HEK293 (cell line): ENCODE measurements at regions not wholly inside any gene's neighbourhood (a gene's known extent, or its start where the extent isn't known, plus 50 kb on each side); places are given as distances from the start of the nearest gene placed in this dataset.

Source experiments
- CTCF ChIA-PET: fragments of 350-600 bp; formaldehyde crosslinking; extraction: SDS; loops from one replicate; lab custom pipeline; 2021; ENCODE audit warnings: antibody characterized with exemption; lab: Yijun Ruan, JAX
- POLR2A ChIA-PET: fragments of 300-600 bp; formaldehyde crosslinking; extraction: SDS; loops from one replicate; lab custom pipeline; 2020; ENCODE audit warnings: antibody characterized with exemption, inconsistent platforms; lab: Yijun Ruan, JAX
- H3K27ac ChIP-seq: fragments of 200-500 bp; sonication (Bioruptor generic); 2 replicates; pipeline ENCODE4 v1.5.1; 2014; ENCODE audit warnings: low read depth, low read length, control low read depth, inconsistent platforms; ENCODE audit errors: extremely low read depth
- H3K36me3 ChIP-seq, 2 experiments: fragments of 200-500 bp in 1 of 2; sonication (Bioruptor generic) in 1 of 2; 1 replicate in 1 of 2; 2 replicates in 1 of 2; pipeline ENCODE4 v1.5.1; 2014 to 2017; ENCODE audit warnings: inconsistent platforms in 2 of 2, low read length in 2 of 2; ENCODE audit not compliant: control insufficient read depth in 2 of 2, insufficient read depth in 1 of 2
- H3K4me1 ChIP-seq: fragments of 200-500 bp; sonication (Bioruptor generic); 2 replicates; pipeline ENCODE4 v1.5.1; 2014; ENCODE audit warnings: mild to moderate bottlenecking, low read length, inconsistent platforms; ENCODE audit not compliant: control insufficient read depth, insufficient read depth
- H3K4me3 ChIP-seq: 2 replicates; pipeline ENCODE4 v1.5.1; 2011; ENCODE audit warnings: low read depth, mild to moderate bottlenecking, control low read depth, low read length, moderate library complexity
- H3K9me3 ChIP-seq: fragments of 200-500 bp; sonication (Bioruptor generic); 2 replicates; pipeline ENCODE4 v1.5.1; 2014; ENCODE audit warnings: low read depth, low read length, inconsistent platforms; ENCODE audit not compliant: control insufficient read depth, insufficient read depth
- GLI2 ChIP-seq: fragments of 450-650 bp; formaldehyde crosslinking; IDR thresholded peaks from 2 replicates; pipeline ENCODE4; 2017; ENCODE audit warnings: missing biosample characterization, missing genetic modification characterization, low read depth, borderline replicate concordance
- GLIS1 ChIP-seq: fragments of 450-650 bp; formaldehyde crosslinking; IDR thresholded peaks from 2 replicates; pipeline ENCODE4 v1.5.1; 2016; ENCODE audit warnings: missing biosample characterization, missing genetic modification characterization
- HOXD13 ChIP-seq: sonication (generic); formaldehyde crosslinking; IDR thresholded peaks from 2 replicates; pipeline ENCODE4 v1.8.0; 2022; ENCODE audit warnings: missing genetic modification reagents, borderline replicate concordance
- KLF1 ChIP-seq: fragments of 450-650 bp; formaldehyde crosslinking; IDR thresholded peaks from 2 replicates; pipeline ENCODE4 v1.5.1; 2016; ENCODE audit warnings: missing biosample characterization, missing genetic modification characterization
- KLF7 ChIP-seq: fragments of 450-650 bp; formaldehyde crosslinking; IDR thresholded peaks from 2 replicates; pipeline ENCODE4 v1.5.1; 2016; ENCODE audit warnings: missing biosample characterization, missing genetic modification characterization, borderline replicate concordance
- MYNN ChIP-seq: fragments of 450-650 bp; formaldehyde crosslinking; IDR thresholded peaks from 2 replicates; pipeline ENCODE4 v1.5.1; 2016; ENCODE audit warnings: missing biosample characterization, missing genetic modification characterization, borderline replicate concordance
- SP2 ChIP-seq: fragments of 450-650 bp; formaldehyde crosslinking; IDR thresholded peaks from 2 replicates; pipeline ENCODE4 v1.5.1; 2016; ENCODE audit warnings: missing biosample characterization, missing genetic modification characterization
- WT1 ChIP-seq: fragments of 450-650 bp; formaldehyde crosslinking; IDR thresholded peaks from 2 replicates; pipeline ENCODE4 v1.5.1; 2016; ENCODE audit warnings: missing biosample characterization, missing genetic modification characterization
- YY2 ChIP-seq: fragments of 450-650 bp; formaldehyde crosslinking; IDR thresholded peaks from 2 replicates; pipeline ENCODE4 v1.5.1; 2016; ENCODE audit warnings: missing biosample characterization, missing genetic modification characterization
- ZIC2 ChIP-seq: fragments of 450-650 bp; formaldehyde crosslinking; IDR thresholded peaks from 2 replicates; pipeline ENCODE4 v1.5.1; 2016; ENCODE audit warnings: missing biosample characterization, missing genetic modification characterization
- ZNF132 ChIP-seq: fragments of 450-650 bp; formaldehyde crosslinking; IDR thresholded peaks from 2 replicates; pipeline ENCODE4 v1.5.1; 2017; ENCODE audit warnings: missing biosample characterization, missing genetic modification characterization, borderline replicate concordance
- ZNF221 ChIP-seq: fragments of 450-650 bp; formaldehyde crosslinking; IDR thresholded peaks from 2 replicates; pipeline ENCODE4 v1.5.1; 2017; ENCODE audit warnings: missing biosample characterization, missing genetic modification characterization, borderline replicate concordance
- ZNF394 ChIP-seq: fragments of 450-650 bp; formaldehyde crosslinking; IDR thresholded peaks from 2 replicates; pipeline ENCODE4 v1.5.1; 2016; ENCODE audit warnings: missing biosample characterization, missing genetic modification characterization, mild to moderate bottlenecking, moderate library complexity, borderline replicate concordance
- ZNF433 ChIP-seq: fragments of 450-650 bp; formaldehyde crosslinking; IDR thresholded peaks from 2 replicates; pipeline ENCODE4 v1.5.1; 2016; ENCODE audit warnings: missing biosample characterization, missing genetic modification characterization, low read depth
- ZNF561 ChIP-seq: fragments of 450-650 bp; IDR thresholded peaks from 2 replicates; pipeline ENCODE4 v1.5.1; 2018; ENCODE audit warnings: missing biosample characterization, missing genetic modification characterization, borderline replicate concordance
- ZNF629 ChIP-seq: fragments of 450-650 bp; formaldehyde crosslinking; IDR thresholded peaks from 2 replicates; pipeline ENCODE4 v1.5.1; 2017; ENCODE audit warnings: missing biosample characterization, missing genetic modification characterization
- ZNF785 ChIP-seq: fragments of 450-650 bp; formaldehyde crosslinking; IDR thresholded peaks from 2 replicates; pipeline ENCODE4 v1.5.1; 2016; ENCODE audit warnings: missing biosample characterization, missing genetic modification characterization
- ZNF792 ChIP-seq: fragments of 450-650 bp; formaldehyde crosslinking; IDR thresholded peaks from 2 replicates; pipeline ENCODE4 v1.5.1; 2016; ENCODE audit warnings: missing biosample characterization, missing genetic modification characterization
- ZNF843 ChIP-seq: fragments of 450-650 bp; formaldehyde crosslinking; IDR thresholded peaks from 2 replicates; pipeline ENCODE4 v1.5.1; 2016; ENCODE audit warnings: missing biosample characterization, missing genetic modification characterization
- TF ChIP-seq, protein P1 (sequence below): fragments of 450-650 bp; IDR thresholded peaks from 2 replicates; pipeline ENCODE4 v1.5.1; 2018; ENCODE audit warnings: missing biosample characterization, missing genetic modification characterization
- TF ChIP-seq, protein P2 (sequence below): fragments of 450-650 bp; formaldehyde crosslinking; IDR thresholded peaks from 2 replicates; pipeline ENCODE4 v1.5.1; 2016; ENCODE audit warnings: missing biosample characterization, missing genetic modification characterization
- TF ChIP-seq, protein P3 (sequence below): fragments of 450-650 bp; formaldehyde crosslinking; IDR thresholded peaks from 2 replicates; pipeline ENCODE4 v1.5.1; 2016; ENCODE audit warnings: missing biosample characterization, missing genetic modification characterization, low read depth
- TF ChIP-seq, protein P4 (sequence below): fragments of 450-650 bp; formaldehyde crosslinking; IDR thresholded peaks from 2 replicates; pipeline ENCODE4 v1.5.1; 2016; ENCODE audit warnings: missing biosample characterization, missing genetic modification characterization, low read depth
- TF ChIP-seq, protein P5 (sequence below): fragments of 450-650 bp; formaldehyde crosslinking; IDR thresholded peaks from 2 replicates; pipeline ENCODE4 v1.5.1; 2017; ENCODE audit warnings: missing biosample characterization, missing genetic modification characterization

DNA sequence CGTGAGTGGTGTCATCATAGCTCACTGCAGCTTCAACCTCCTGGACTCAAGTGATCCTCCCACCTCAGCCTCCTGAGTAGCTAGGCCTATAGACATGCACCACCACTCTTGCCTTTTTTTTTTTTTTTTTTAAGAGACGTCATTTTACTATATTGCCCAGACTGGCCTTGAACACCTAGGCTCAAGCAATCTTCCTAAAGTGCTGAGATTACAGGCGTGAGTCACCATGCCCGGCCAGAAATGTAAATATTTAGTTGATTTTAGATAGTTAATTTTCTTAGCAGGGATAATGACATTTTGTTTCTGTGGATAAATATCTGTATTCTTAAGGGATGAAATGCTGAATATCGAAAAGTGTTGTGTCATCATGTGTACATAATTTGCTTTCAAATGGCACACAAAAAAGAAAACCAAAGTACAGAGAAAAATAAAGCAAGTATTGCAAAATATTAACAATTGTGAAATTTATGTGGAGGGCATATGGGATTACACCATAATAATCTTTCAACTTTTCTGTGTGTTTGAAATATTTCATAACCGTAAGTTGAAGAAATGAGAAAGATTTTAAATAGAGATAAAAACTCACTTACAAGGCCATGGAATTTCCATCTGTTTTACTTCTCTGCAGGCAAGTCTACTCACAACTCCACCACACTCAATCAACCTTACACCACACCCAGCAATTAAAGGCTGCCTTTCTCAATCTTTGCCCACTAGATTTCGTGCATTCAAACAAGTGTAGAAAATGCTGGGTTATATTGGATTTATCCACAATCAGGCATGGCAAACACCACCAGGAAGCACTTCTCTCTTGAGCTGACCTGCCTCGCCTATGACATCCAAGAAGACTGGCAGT, 93.7 kb downstream of the SPTSSA start:
- ChIA-PET CTCF (no interaction called here), POLR2A (no interaction called here)
- H3K9me3 ChIP-seq, result no peaks in the 10 kb centered on the region
- no peaks in the 10 kb centered on the region for H3K36me3 ChIP-seq
- peaks cover 5% of the 10 kb centered on the region for H3K4me1 ChIP-seq
- TF ChIP-seq ZNF221 (no peak), ZNF394 (tag by site-specific recombination) (no peak), ZIC2 (tag by site-specific recombination) (no peak), KLF1 (peak; percentile 61), ZNF843 (tag by site-specific recombination) (no peak), ZNF132 (no peak), SP2 (tag by site-specific recombination) (no peak), ZNF561 (tag by site-specific recombination) (no peak), KLF7 (tag by site-specific recombination) (no peak), YY2 (no peak), MYNN (tag by site-specific recombination) (no peak), HOXD13 (CRISPR knock-in tag) (no peak), GLI2 (tag by site-specific recombination) (no peak), GLIS1 (tag by site-specific recombination) (0 out of 2 replicates have a peak, but pooled peaks have one; percentile 9), ZNF433 (tag by site-specific recombination) (no peak), WT1 (tag by site-specific recombination) (no peak), ZNF629 (tag by site-specific recombination) (peak; percentile 47; the same call in 1 of the 2 replicates), ZNF792 (tag by site-specific recombination) (no peak), ZNF785 (tag by site-specific recombination) (no peak)
- TF ChIP-seq, protein P1, sequence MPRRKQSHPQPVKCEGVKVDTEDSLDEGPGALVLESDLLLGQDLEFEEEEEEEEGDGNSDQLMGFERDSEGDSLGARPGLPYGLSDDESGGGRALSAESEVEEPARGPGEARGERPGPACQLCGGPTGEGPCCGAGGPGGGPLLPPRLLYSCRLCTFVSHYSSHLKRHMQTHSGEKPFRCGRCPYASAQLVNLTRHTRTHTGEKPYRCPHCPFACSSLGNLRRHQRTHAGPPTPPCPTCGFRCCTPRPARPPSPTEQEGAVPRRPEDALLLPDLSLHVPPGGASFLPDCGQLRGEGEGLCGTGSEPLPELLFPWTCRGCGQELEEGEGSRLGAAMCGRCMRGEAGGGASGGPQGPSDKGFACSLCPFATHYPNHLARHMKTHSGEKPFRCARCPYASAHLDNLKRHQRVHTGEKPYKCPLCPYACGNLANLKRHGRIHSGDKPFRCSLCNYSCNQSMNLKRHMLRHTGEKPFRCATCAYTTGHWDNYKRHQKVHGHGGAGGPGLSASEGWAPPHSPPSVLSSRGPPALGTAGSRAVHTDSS (tag by site-specific recombination), result no peak
- TF ChIP-seq, protein P2, sequence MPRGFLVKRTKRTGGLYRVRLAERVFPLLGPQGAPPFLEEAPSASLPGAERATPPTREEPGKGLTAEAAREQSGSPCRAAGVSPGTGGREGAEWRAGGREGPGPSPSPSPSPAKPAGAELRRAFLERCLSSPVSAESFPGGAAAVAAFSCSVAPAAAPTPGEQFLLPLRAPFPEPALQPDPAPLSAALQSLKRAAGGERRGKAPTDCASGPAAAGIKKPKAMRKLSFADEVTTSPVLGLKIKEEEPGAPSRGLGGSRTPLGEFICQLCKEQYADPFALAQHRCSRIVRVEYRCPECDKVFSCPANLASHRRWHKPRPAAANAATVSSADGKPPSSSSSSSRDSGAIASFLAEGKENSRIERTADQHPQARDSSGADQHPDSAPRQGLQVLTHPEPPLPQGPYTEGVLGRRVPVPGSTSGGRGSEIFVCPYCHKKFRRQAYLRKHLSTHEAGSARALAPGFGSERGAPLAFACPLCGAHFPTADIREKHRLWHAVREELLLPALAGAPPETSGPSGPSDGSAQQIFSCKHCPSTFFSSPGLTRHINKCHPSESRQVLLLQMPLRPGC (tag by site-specific recombination), result peak; percentile 16; the same call in 1 of the 2 replicates
- TF ChIP-seq, protein P3, sequence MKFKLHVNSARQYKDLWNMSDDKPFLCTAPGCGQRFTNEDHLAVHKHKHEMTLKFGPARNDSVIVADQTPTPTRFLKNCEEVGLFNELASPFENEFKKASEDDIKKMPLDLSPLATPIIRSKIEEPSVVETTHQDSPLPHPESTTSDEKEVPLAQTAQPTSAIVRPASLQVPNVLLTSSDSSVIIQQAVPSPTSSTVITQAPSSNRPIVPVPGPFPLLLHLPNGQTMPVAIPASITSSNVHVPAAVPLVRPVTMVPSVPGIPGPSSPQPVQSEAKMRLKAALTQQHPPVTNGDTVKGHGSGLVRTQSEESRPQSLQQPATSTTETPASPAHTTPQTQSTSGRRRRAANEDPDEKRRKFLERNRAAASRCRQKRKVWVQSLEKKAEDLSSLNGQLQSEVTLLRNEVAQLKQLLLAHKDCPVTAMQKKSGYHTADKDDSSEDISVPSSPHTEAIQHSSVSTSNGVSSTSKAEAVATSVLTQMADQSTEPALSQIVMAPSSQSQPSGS, result peak; percentile 40; the same call in 1 of the 2 replicates
- TF ChIP-seq, protein P4, sequence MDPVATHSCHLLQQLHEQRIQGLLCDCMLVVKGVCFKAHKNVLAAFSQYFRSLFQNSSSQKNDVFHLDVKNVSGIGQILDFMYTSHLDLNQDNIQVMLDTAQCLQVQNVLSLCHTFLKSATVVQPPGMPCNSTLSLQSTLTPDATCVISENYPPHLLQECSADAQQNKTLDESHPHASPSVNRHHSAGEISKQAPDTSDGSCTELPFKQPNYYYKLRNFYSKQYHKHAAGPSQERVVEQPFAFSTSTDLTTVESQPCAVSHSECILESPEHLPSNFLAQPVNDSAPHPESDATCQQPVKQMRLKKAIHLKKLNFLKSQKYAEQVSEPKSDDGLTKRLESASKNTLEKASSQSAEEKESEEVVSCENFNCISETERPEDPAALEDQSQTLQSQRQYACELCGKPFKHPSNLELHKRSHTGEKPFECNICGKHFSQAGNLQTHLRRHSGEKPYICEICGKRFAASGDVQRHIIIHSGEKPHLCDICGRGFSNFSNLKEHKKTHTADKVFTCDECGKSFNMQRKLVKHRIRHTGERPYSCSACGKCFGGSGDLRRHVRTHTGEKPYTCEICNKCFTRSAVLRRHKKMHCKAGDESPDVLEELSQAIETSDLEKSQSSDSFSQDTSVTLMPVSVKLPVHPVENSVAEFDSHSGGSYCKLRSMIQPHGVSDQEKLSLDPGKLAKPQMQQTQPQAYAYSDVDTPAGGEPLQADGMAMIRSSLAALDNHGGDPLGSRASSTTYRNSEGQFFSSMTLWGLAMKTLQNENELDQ (tag by site-specific recombination), result no peak
- TF ChIP-seq, protein P5, sequence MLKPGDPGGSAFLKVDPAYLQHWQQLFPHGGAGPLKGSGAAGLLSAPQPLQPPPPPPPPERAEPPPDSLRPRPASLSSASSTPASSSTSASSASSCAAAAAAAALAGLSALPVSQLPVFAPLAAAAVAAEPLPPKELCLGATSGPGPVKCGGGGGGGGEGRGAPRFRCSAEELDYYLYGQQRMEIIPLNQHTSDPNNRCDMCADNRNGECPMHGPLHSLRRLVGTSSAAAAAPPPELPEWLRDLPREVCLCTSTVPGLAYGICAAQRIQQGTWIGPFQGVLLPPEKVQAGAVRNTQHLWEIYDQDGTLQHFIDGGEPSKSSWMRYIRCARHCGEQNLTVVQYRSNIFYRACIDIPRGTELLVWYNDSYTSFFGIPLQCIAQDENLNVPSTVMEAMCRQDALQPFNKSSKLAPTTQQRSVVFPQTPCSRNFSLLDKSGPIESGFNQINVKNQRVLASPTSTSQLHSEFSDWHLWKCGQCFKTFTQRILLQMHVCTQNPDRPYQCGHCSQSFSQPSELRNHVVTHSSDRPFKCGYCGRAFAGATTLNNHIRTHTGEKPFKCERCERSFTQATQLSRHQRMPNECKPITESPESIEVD (tag by site-specific recombination), result peak; percentile 38
- no peak overlapping the region for H3K27ac ChIP-seq
- no peak overlapping the region for H3K4me3 ChIP-seq
